ENCODE measurements at regions not wholly inside any gene's neighbourhood (a gene's known extent, or its start where the extent isn't known, plus 50 kb on each side); places are given as distances from the start of the nearest gene placed in this dataset.

- peak overlapping the region; percentile 78 for H3K4me3 ChIP-seq (ENCODE audit: low read length)
- H3K79me2 ChIP-seq (ENCODE audit: low read length), result no peaks in the 10 kb centered on the region
- H3K9ac ChIP-seq (ENCODE audit: low read length), result peak overlapping the region; percentile 55
- peak overlapping the region; percentile 99 for H3K4me2 ChIP-seq (ENCODE audit: low read length)
- H3K27ac ChIP-seq (ENCODE audit: low read length), result peak overlapping the region; percentile 81
- no peaks in the 10 kb centered on the region for H3K36me3 ChIP-seq (replicated peaks; ENCODE audit: low read depth, low read length)
- TF ChIP-seq CTCF (IDR thresholded peaks at IDR 0.05; ENCODE audit: low read depth, low read length) (no peak), EZH2phosphoT487 (IDR thresholded peaks at IDR 0.05; ENCODE audit: low read depth) (no peak)
- no peaks in the 10 kb centered on the region for H4K20me1 ChIP-seq (ENCODE audit: insufficient read depth, low read length)
- peaks cover 44% of the 10 kb centered on the region for H3K4me1 ChIP-seq (ENCODE audit: low read length)
- peak overlapping the region; percentile 77 for H2AFZ ChIP-seq (ENCODE audit: low read depth, low read length)
- H3K9me3 ChIP-seq (ENCODE audit: insufficient read depth, low read length), result no peaks in the 10 kb centered on the region
- no peaks in the 10 kb centered on the region for H3K27me3 ChIP-seq (ENCODE audit: low read depth, low read length)
Observed at GRCh38 chr6:11852061-11852651, 73.6 kb upstream of the ADTRP start.

- Histone ChIP-seq H3K4me2 (ENCODE audit: low read length) (peak overlapping the region; percentile 99), H3K36me3 (replicated peaks; ENCODE audit: low read depth, low read length) (no peaks in the 10 kb centered on the region), H3K9ac (ENCODE audit: low read length) (peak overlapping the region; percentile 55), H3K27ac (ENCODE audit: low read length) (peak overlapping the region; percentile 81), H4K20me1 (ENCODE audit: insufficient read depth, low read length) (no peaks in the 10 kb centered on the region), H2AFZ (ENCODE audit: low read depth, low read length) (peak overlapping the region; percentile 77), H3K79me2 (ENCODE audit: low read length) (no peaks in the 10 kb centered on the region), H3K9me3 (ENCODE audit: insufficient read depth, low read length) (no peaks in the 10 kb centered on the region), H3K27me3 (ENCODE audit: low read depth, low read length) (no peaks in the 10 kb centered on the region), H3K4me3 (ENCODE audit: low read length) (peak overlapping the region; percentile 78), H3K4me1 (ENCODE audit: low read length) (peaks cover 44% of the 10 kb centered on the region)
- no peak for TF ChIP-seq EZH2phosphoT487 (IDR thresholded peaks at IDR 0.05; ENCODE audit: low read depth)
- TF ChIP-seq CTCF (IDR thresholded peaks at IDR 0.05; ENCODE audit: low read depth, low read length), result no peak
Observed at GRCh38 chr6:11851387-11851786, 72.8 kb upstream of the ADTRP start.

GRCh38 chr6:11848852-11849731 lies 70.5 kb upstream of the ADTRP start:
- Histone ChIP-seq H3K9me3 (ENCODE audit: insufficient read depth, low read length) (no peaks in the 10 kb centered on the region), H2AFZ (ENCODE audit: low read depth, low read length) (no peak overlapping the region), H3K9ac (ENCODE audit: low read length) (no peak overlapping the region), H3K4me2 (ENCODE audit: low read length) (no peak overlapping the region), H3K27me3 (ENCODE audit: low read depth, low read length) (no peaks in the 10 kb centered on the region), H3K79me2 (ENCODE audit: low read length) (no peaks in the 10 kb centered on the region), H3K4me1 (ENCODE audit: low read length) (peaks cover 30% of the 10 kb centered on the region), H3K27ac (ENCODE audit: low read length) (no peak overlapping the region), H3K36me3 (replicated peaks; ENCODE audit: low read depth, low read length) (no peaks in the 10 kb centered on the region), H4K20me1 (ENCODE audit: insufficient read depth, low read length) (no peaks in the 10 kb centered on the region), H3K4me3 (ENCODE audit: low read length) (no peak overlapping the region)
- TF ChIP-seq EZH2phosphoT487 (IDR thresholded peaks at IDR 0.05; ENCODE audit: low read depth) (no peak), CTCF (IDR thresholded peaks at IDR 0.05; ENCODE audit: low read depth, low read length) (no peak)

GRCh38 chr6:11848346-11848651 lies 69.7 kb upstream of the ADTRP start:
- Histone ChIP-seq H4K20me1 (ENCODE audit: insufficient read depth, low read length) (no peaks in the 10 kb centered on the region), H3K4me2 (ENCODE audit: low read length) (no peak overlapping the region), H3K9ac (ENCODE audit: low read length) (no peak overlapping the region), H3K4me1 (ENCODE audit: low read length) (peaks cover 23% of the 10 kb centered on the region), H3K36me3 (replicated peaks; ENCODE audit: low read depth, low read length) (no peaks in the 10 kb centered on the region), H2AFZ (ENCODE audit: low read depth, low read length) (no peak overlapping the region), H3K27ac (ENCODE audit: low read length) (no peak overlapping the region), H3K9me3 (ENCODE audit: insufficient read depth, low read length) (no peaks in the 10 kb centered on the region), H3K4me3 (ENCODE audit: low read length) (no peak overlapping the region), H3K27me3 (ENCODE audit: low read depth, low read length) (no peaks in the 10 kb centered on the region), H3K79me2 (ENCODE audit: low read length) (no peaks in the 10 kb centered on the region)
- TF ChIP-seq CTCF (IDR thresholded peaks at IDR 0.05; ENCODE audit: low read depth, low read length), result no peak
